GM10248 (cell line): ENCODE measurements at regions not wholly inside any gene's neighbourhood (a gene's known extent, or its start where the extent isn't known, plus 50 kb on each side); places are given as distances from the start of the nearest gene placed in this dataset.
"Not testable (repeated sequence)": the region's sequence is repeated elsewhere in the genome, so short reads cannot be mapped to it uniquely, and the experiment has no call there.

Experiments used
- CTCF ChIA-PET: fragments of 300-600 bp; sonication (Branson Sonifier 250); formaldehyde crosslinking; extraction: SDS; loops from one replicate; lab custom pipeline; 2021; ENCODE audit warnings: antibody characterized with exemption; lab: Yijun Ruan, JAX
- POLR2A ChIA-PET: fragments of 350-650 bp; sonication (Branson Sonifier 250); formaldehyde crosslinking; extraction: SDS; loops from one replicate; lab custom pipeline; 2020; ENCODE audit warnings: antibody characterized with exemption; lab: Yijun Ruan, JAX
- DNase-seq: peaks from one replicate; pipeline ENCODE4 v3.0.0; 2012; ENCODE audit errors: extremely low spot score
- TF ChIP-seq, protein P1 (sequence below): IDR thresholded peaks from 2 replicates; pipeline ENCODE4 v1.5.1; 2012; ENCODE audit warnings: mild to moderate bottlenecking, low read depth; ENCODE audit errors: extremely low read depth, missing control alignments, control extremely low read depth

DNA sequence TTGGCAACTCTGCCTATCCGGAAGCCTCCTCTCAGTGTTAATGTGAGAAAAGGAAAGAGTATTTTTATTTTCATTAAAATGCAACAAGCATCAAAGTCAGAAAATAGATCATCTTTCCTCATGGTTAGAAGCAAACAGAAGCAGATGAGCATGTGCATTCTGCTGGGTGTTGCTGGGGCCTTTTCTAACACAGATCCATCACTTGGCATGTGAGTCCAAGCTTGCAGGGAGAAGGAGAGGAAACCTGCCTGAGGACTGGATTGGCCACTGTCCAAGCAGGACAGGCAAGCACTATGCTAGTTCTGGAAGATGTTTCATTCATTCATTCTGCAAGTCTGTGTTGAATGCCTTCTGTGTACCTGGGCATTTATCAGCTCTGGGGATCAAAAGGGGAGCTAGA lies 348.7 kb upstream of the PCSK5 start:
- POLR2A ChIA-PET: no interaction called here

DNA sequence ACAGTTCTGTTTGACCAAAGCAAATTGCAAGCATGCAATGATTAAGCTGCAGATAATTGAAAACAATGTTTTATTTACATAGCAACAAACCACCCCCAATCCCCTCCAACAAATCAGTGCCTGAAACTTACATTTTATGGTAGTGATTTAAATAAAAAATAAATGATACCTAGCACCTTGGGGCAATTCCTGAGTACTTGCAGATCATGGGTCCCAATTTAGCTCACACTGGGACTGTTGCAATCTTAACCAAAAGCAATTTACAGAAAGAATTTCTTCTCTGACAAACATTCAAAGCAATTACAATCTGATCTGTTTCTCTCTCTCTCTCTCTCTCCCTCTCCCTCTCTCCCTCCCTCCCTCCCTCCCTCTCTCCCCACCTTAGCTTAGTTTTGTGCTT lies 345.7 kb upstream of the PCSK5 start:
- POLR2A ChIA-PET: no interaction called here
- no peak for DNase-seq
- TF ChIP-seq, protein P1, sequence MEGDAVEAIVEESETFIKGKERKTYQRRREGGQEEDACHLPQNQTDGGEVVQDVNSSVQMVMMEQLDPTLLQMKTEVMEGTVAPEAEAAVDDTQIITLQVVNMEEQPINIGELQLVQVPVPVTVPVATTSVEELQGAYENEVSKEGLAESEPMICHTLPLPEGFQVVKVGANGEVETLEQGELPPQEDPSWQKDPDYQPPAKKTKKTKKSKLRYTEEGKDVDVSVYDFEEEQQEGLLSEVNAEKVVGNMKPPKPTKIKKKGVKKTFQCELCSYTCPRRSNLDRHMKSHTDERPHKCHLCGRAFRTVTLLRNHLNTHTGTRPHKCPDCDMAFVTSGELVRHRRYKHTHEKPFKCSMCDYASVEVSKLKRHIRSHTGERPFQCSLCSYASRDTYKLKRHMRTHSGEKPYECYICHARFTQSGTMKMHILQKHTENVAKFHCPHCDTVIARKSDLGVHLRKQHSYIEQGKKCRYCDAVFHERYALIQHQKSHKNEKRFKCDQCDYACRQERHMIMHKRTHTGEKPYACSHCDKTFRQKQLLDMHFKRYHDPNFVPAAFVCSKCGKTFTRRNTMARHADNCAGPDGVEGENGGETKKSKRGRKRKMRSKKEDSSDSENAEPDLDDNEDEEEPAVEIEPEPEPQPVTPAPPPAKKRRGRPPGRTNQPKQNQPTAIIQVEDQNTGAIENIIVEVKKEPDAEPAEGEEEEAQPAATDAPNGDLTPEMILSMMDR: no peak
- CTCF ChIA-PET: interaction anchor here (1.1 kb wide), 1 partner anchor 13 kb away, joined by 3 read pairs; no protein-coding TSS in a partner anchor

More for the DNA sequence above, 348.7 kb upstream of the PCSK5 start:
- CTCF ChIA-PET: no interaction called here
- TF ChIP-seq, protein P1: no peak
- no peak for DNase-seq

DNA sequence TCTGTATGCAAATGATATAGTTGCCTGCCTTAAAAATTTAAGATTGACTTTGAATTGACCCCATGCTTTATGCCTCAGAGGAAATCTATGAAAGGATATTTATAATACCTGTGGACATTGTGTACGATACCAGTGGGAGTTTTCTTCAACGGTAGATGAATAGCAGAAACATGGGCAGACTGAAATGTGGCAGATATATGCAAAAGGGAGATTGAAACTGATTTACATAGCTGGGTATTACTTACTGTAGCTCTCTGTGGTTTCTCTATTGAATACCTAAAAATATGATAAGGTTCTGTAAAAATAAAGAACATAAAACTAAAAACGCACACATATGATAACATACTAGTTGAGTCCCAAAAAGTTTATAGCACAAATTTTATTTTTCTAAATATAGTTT lies 345.2 kb upstream of the PCSK5 start:
- TF ChIP-seq, protein P1: no peak
- DNase-seq: no peak
- POLR2A ChIA-PET: no interaction called here
- CTCF ChIA-PET: interaction anchor here (1.1 kb wide), 1 partner anchor 14 kb away, joined by 3 read pairs; no protein-coding TSS in a partner anchor

DNA sequence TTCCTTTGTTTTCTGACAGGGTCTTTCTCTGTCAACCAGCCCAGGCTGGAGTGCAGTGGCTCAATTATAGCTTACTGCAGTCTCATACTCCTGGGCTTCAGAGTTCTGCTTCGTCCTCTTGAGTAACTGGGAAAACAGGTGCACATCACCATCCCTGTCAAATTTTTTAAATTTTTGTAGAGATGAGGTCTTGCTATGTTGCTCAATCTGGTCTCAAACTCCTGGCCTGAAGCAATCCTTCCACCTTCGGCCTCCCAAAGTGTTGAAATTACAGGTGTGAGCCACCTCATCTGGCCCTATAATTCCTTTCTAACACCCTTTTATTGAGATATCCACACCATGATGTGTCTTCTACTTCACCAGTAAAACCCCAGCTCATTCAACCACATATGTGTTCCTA lies 341.6 kb upstream of the PCSK5 start:
- POLR2A ChIA-PET: no interaction called here
- DNase-seq: no peak
- CTCF ChIA-PET: no interaction called here
- TF ChIP-seq, protein P1: no peak

DNA sequence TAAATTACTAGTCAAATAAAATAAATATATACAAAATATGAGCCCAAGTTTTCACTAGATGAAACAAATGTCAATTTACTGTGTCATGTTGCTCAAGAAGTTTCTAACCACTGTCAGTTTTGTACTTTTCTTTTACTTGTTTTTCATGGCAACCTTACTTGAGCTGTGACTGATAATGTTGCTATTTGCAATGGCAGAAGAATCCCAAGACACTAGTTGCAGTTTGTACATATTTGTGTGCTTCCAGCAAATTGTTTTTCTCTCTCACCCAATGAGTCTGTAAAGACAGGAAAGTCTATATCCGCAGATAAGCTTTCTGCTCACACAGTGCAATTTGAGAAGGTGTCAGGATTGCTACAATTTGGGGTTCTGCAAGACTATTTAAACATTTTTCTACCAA lies 338.6 kb upstream of the PCSK5 start:
- TF ChIP-seq, protein P1: no peak
- ChIA-PET CTCF (no interaction called here), POLR2A (no interaction called here)
- no peak for DNase-seq

DNA sequence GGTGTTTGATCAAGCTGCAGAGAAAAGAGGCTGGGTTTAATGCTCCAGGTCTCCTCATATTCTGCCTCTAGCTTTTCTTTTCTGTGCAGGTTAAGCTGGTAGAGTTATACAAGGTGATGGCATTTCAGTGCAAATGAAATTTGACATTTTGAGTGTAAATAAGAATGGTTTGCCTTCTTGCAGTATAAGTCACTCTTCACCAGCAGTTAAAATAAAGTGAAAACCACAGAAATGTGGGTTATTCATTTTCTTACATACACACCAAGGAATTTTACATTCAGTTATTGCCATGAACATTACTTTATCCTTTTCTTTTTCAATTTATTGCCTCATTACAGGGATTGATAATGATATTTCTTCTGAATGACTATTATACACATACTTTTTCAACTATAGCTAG lies 337.5 kb upstream of the PCSK5 start:
- TF ChIP-seq, protein P1: no peak
- ChIA-PET POLR2A (no interaction called here), CTCF (no interaction called here)
- DNase-seq: no peak

DNA sequence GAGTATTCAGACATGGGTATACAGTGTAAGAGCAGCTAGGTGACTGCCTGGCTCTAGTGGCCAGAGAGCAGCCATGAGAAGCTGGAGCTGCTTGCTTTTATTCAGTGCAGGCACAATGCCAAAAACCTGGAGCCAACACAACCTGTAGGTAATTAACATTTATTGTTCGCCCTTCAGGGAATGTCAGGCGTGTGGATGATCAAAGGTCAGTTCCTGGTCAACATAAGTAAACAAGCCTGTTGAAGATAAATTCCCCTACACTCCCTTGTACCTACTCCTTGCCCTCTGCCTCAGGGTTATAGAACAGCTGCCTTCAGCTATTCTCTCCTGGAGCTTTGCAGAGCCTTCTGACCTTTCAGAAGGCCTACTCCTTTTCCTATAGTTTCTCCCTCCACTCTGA lies 323.7 kb upstream of the PCSK5 start:
- CTCF ChIA-PET, POLR2A ChIA-PET, DNase-seq: not testable (repeated sequence)
